ENCODE measurements at regions not wholly inside any gene's neighbourhood (a gene's known extent, or its start where the extent isn't known, plus 50 kb on each side); places are given as distances from the start of the nearest gene placed in this dataset.

DNA sequence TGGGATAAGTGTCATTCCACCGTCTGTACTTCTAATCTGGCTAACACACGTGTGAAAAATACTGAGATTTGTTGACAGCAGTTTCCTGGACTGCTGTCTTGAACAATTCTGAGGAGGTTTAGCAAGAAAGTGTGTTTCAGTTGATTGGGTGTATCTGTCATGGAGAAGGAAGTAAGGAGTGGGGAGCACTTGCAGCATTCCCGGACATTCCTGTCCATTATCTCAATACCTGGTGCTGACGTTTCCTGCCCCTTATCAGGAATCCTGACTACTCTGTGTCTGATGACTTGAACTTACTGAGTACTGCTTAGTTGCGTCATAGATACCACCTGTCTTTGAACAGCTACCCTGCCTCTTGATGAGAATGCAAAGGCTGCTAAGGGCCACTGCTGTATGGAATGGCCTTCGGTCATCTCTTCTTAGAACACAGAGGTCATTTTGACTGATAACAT lies 72.0 kb upstream of the VKORC1L1 start:
- TF ChIP-seq, protein P1, sequence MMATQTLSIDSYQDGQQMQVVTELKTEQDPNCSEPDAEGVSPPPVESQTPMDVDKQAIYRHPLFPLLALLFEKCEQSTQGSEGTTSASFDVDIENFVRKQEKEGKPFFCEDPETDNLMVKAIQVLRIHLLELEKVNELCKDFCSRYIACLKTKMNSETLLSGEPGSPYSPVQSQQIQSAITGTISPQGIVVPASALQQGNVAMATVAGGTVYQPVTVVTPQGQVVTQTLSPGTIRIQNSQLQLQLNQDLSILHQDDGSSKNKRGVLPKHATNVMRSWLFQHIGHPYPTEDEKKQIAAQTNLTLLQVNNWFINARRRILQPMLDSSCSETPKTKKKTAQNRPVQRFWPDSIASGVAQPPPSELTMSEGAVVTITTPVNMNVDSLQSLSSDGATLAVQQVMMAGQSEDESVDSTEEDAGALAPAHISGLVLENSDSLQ (IDR thresholded peaks at IDR 0.05), result no peak
- TF ChIP-seq FOXM1 (IDR thresholded peaks at IDR 0.05; ENCODE audit: borderline replicate concordance) (no peak), ELF4 (IDR thresholded peaks at IDR 0.05) (no peak), TARDBP (IDR thresholded peaks at IDR 0.05) (no peak), SP1 (IDR thresholded peaks at IDR 0.05) (no peak), HDGF (IDR thresholded peaks at IDR 0.05; ENCODE audit: borderline replicate concordance) (no peak), NFRKB (IDR thresholded peaks at IDR 0.05) (no peak), LEF1 (IDR thresholded peaks at IDR 0.05; ENCODE audit: borderline replicate concordance) (no peak)

Measured in HEK293T (cell line).